ENCODE measurements at regions not wholly inside any gene's neighbourhood (a gene's known extent, or its start where the extent isn't known, plus 50 kb on each side); places are given as distances from the start of the nearest gene placed in this dataset.
A peak's percentile ranks its signal among the peaks of the same experiment; 100 is the strongest.

DNA sequence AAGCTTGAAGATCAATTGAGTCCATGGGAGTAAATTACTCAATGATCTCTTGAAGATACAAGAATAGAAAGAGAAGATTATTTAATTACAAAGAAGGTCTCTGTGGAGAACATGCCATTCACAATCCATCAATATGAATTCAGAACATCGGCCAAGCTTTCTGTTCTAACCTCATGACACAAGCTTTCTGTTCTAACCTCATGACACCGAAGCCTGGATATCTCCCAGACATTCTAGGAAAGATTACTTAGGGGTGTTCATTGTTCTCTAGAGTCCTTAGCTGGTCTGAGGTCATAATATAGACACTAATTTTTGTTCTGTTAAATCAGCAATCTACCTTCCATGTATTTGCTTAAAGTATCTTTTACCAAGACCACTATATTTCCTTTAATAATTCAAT, 95.5 kb downstream of the RDH14 start:
- peak; percentile 9 for DNase-seq

DNA sequence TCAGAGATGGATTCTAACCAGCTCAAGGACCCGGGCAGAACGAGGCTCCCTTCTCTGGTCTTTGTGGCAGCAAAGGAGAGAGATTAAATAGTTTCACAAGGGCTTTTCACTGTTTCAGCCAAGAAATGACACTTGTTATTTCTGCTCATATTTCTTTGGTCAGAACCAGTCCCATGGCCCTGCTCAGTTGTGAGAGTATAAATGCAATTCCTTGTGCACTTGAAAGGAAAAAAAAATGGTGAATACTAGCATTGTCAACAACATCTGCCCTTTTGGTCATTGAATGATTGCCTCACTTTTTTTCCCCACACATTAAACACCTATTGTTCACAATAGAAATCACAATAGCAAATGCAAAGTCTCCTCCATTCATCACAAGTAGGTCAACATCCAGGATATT, 104.4 kb downstream of the RDH14 start:
- no peak for DNase-seq

DNA sequence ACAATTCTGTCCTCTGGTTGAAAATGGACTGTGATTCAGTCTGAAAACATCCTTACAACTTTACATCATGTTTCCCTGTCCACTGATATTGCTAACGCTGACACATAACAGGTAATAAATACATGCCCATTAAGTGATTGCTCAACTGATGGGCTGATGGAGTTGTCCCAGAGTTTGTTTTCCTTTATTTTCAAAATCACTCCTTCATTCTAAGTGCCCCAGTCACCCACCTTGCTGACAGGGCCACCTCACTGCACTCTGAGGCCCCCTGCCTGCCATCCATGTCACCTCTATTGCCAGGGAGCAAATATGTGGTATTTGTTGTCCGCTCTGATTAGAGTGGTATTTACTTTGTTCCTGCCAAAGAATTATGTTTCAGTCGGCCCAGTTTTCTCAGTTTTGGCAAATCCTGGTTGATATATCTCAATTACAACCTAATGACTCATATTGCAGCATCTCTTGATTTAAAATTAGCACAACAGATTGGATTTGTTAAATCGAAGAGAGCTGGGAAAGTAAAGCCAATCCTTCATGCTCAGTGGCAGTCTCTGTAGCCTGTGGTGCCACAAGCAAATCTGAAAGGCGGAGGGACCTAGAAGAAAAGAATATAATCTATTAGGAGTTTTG, 105.1 kb downstream of the RDH14 start:
- no peak for DNase-seq

DNA sequence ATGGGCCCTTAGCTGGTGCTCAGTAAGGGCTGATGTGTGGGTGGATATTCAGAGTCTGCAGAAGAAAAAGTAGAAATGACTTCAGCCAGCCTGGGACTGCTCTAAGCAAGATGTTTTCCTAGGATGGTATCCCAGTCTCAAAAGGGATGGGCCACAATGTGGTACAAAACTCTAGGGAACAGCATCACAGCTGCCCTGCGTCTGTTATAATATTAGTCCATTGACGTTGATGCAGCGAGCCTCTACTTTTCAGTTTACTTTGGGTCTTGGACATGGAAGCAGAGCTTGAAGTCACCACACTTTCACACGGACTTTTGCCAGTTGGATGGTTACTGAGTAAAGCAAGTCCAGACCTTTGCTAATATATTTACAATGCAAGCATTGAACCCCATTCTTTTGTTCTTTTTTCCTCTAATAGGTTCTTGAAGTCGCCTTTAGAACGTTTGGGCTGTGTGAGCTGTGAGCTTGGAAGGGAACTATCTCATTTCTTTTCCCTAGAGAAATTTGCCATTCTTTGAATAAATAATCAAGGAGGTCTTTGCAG, 105.7 kb downstream of the RDH14 start:
- DNase-seq, result no peak

DNA sequence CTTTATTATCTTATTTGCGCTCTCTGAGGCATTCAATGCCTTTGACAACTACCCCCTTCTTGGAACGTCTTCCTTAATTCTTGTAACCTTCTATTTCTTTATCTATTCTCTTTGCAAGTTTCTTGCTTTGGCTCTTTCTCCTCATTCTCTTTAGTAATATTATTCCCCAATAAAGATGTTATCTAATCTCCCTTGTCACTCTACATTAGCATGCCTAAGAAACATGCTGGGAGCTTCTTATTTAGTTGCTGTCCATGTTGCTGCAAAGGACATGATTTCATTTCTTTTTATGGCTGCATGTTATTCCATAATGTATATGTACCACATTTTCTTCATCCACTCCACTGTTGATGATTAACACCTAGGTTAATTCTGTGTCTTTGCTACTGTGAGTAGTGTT, 113.7 kb downstream of the RDH14 start:
- DNase-seq, result no peak

DNA sequence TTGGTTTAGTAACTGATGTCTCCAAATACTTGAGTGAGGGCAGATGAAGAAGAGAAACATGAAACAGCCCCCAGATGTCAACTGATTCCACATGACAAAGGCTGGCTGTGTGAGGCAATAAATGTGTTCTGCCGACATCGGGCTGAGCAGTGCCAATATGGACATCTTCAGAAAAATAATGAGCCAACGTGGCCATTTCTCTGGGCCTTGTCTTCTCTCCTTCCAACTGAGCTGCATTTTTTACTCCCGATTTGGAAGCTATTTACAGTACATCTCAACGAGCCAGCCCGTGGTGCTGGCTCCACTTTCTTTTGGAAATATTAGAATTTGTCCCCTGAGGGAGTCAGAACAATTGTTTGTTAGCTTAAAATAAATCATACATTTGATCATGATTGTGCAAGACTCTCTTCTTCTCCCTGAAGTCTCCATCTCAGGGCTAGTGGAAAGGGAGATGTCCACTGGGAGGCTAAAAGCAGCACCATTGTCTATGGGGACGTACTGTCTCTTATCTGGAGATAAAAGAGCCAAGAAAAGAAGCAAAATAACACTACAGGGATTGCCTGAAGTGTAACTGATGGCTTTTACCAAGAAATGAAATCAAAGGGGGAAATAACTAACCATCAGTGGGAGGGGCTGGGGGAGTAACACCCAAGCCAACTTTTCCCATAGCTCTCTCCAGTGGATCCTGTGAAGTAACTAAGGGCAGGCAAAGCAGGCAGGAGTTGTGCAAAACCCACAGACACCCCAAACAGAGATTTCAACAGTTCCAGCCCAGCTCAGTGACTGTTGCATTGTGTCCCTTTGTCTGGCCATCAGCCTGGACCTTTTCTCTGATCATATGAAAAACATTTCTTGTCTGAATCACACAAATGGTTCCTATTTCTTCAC, 114.8 kb downstream of the RDH14 start:
- peak; percentile 55 for DNase-seq

DNA sequence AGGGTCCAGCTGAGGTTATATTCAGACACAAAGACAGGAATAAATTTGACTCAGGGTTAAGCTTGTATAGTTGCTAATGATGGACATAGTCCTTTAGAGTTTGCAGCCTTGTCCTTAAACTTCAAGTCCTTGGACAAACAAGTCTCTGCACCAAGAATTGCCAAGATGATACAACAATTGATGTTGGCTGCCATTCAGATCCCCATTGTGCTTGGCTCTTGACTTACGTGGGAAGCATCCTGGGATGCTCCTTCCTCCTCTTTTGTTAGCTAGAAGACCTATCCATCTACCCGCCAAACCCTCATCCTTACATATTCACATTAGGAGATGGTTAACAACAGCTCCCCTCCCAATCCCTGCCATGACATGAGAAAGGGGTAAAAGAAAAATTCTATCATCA, 115.6 kb downstream of the RDH14 start:
- no peak for DNase-seq

DNA sequence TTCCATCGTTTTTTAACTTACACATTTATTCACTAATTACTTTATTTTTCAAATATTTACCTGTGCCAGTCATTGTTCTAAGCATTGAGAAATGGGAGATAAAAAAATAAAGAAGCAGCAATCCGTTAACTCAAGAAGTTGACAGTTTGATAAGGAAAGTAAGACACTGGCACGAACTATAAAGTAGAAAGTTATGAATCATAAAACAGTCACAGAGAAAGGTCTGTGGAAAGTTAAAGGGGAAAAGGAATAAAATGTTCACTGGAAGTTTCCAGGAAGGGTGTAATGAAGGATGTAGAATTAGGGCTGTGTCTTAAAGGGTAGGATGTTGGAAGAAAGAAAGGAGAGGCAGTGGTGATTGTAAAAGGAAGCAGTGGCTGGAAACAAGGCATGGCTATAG, 118.9 kb downstream of the RDH14 start:
- peak; percentile 25 for DNase-seq

DNA sequence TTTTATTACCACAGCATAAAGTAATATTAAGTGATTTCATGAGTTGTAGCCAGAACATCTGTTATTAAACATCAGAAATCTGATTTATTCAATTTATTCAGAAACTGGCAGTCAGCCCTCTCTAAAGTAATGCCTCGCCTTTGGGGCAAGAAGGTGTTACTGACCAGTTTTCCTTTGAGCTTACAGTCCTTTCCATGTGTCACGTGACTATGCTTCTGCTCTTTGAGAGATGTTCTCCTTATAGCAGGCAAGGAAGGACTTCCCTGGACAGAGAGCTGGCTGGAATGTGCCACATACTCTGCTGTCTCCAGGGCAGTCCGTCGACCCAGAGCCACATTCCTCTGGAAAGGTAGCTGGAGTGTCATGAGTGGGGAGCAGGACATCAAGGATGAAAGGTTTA, 119.7 kb downstream of the RDH14 start:
- no peak for DNase-seq

DNA sequence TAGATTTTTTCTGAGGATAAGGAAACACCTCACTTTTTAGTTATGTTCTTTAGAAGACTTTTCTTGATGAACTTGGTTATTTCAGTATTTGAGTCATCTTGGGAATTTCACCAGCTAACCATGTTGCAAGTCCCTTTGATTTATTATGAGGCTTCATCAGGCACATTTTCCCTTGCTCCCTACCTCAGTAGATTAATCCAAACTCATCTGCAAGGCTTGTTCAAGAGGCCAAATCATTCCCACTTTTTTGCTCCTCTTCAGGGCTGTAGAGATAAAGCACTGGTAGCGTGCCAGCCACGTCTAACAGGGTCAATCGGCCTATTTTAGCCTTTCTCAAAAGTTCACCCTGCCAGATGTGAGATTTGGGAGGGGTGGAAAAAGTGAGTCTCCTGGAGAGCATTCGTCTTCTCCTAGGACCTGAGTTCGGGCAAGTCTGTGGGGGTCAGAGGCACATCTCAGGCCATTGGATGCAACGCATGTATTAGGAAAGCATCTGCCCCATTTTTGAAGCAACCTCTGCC, 120.3 kb downstream of the RDH14 start:
- DNase-seq, result no peak

DNA sequence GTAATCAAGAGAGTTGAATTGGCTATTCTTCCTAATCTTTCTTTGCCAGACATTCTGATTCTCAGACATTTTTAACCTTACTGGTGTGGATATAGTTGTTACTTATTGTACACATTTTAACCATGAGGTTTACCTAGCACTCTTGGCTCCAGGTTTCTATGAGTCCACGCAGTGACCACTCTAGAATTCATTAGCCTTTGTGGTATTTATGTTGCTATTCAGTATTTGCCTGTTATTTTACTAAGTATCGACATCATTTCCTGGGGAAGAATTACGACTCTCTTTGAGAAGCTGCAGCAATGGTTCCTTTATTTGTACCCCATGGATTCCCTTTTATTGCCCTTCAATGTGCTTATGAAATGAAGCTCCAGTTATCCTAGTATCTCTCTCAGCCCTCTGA, 120.7 kb downstream of the RDH14 start:
- DNase-seq, result no peak

DNA sequence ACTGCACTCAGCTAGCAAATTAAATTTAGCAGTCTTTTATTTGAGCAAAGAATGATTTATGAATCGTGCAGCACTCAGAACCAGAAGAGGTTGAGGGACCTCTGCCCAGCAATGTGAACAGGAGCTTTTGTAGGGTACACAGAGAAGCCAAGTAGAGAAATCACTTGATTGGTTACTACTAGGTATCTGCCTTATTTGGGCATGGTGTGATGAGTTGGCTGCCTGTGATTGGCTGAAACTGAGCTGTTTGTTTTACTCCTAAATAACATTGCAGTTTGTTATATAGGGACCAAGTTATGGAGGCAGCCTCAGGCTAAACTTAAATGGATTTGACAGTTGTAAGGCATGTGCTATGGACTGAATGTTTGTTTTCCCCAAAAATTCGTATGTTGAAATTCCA, 122.5 kb downstream of the RDH14 start:
- DNase-seq, result no peak

DNA sequence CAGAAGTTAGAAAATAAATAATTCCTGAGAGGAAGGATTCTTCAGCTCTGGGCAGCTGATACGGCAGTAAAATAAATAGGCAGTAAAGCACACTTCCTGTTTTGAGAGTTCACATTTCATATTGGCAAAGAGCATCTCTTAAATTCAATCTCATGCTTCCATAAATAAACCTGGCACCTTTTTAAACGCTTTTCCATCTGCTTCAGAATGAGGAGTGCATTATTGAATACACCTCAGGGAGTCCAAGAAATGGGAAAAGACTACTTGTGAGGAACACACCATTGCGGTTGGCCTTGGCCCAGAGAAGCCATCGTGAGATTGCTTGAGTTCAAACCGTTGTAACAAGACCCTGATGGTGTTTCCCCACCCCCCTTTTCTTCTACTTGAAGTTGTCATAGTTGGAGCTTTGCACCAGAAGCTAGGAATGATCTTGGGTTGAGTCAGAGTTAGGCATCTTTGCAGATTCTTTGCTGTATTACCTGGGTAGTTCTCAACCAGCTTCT, 123.9 kb downstream of the RDH14 start:
- no peak for DNase-seq

DNA sequence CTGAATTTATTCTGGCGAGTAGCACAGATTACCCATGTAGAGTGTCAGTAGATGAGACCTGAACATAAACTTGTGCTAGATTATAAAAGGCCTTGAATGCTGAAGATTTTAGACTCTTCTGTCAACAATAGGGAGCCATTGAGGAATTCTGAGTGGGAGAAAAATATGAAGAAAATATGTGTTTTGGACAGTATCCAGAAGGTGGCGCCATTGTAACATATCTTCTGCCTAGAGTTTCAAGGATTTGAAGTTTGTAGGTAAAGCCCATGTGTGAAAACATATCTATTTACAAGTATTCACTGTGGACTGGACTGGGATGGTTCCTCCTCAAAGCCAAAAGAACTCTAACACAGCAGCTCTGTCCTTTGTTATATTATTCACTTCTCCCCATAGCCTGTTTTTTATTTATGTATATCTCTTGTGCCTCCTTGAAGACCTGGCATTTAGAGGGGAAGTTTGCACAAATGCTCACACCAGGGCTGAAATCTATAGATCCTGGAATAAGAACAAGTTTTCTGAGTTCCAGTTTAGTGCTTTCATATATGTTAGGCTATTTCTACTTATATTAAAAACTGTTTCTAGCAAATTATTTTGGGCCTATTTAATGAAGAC, 124.9 kb downstream of the RDH14 start:
- DNase-seq, result peak; percentile 80

DNA sequence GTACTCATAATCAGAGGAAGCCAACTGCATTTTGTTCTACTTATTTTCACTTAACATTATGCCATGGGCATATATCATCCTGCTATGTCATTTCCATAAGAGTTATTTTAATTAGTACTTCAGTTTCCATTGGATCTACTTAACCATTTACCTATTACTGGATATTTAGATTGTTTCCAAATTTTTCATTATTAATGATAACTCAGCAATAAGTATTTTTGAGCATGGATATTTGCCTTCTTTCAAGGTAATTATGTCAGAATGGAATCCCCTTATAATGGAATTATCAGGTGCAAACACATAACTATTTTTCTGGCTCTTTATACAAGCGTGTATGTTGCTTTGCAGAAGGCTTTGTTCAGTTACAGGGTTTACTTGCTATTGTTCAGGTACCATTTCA, 126.6 kb downstream of the RDH14 start:
- no peak for DNase-seq

DNA sequence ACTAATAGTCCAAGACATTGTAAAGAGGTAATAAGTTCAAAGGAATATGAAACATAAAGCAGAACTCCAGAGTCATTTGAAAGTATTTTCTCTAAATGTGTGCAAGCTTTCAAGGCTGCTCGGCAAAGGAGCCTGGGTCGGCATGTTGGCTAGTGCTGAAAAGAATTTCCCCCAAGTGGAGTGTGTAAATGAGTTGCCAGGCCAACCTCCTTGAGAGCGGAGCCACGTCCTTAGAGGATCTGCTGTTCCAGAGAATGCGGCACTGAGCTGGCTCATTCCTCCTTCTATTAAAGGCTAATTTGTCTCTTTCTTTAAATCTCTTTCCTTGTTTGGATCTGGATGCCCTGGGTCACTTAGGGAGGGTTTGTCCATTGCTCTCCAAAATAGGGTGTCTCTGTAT, 127.5 kb downstream of the RDH14 start:
- no peak for DNase-seq

DNA sequence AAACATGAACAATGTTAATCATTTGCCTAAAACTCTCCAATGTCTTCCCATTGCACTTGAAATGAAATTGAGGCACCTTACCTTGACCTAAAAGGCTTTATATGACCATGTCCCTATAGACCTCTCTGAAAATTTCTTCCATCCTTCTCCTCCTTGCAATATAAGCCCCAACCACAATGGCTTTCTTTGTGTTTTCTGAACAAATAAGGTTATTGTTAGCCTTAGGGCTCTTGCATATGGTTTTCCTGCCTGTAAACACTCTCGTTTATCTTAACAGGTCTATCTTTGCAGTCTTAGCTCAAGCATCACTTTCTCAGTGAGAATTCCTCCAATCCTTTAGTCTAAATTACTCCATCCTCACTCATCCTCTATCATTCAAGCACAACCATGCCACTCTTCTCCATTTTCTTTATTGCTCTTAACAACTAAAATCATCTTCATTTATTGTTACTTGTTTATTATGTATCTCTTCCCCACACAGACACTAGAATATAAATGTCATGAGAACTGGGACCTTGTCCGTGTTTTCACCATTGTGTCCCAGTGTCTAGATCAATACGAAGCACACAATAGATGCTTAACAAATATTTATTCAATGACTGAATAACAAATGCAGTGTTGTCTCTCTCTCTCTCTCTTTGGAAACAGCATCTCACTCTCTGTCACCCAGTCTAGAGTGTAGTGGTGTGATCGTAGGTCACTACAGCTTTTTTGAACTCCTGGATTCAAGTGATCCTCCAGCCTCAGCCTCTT, 129.3 kb downstream of the RDH14 start:
- no peak for DNase-seq

DNA sequence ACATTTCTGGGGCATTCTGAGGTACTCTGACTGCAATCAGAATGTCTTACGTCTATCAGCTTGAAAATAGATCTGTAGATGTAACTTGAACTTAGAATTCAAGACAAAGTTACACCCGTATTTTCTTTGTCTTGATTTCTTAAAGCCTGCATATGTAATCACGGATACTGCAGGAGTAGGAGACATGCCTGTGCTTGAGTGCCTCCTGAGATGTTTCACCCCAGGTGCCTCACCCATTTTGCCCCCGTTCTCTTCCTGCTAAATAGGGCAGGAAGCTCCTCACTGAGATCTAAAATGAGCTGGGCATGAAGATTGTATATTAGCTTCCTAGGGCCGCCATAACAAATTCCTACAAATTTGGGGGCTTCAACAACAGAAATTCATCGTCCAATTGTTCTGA, 131.9 kb downstream of the RDH14 start:
- no peak for DNase-seq

DNA sequence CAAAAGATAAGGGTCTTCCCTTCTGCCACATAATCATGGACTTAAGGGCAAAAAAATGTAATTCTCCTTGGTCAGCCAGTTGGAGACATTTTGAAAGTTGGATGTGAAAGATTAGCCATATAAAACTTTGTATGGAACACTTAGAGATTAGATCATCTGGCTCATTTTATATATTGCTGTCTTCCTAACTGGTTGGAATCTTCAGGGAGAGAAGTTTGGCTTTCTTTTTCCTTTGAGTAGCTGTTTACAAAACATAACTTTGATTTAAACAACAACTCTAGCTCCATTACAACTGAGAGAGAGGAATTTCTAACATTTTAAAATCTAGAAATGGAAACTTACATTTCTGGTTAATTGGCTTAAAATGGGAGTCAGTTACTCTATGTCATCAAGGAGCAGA, 132.7 kb downstream of the RDH14 start:
- DNase-seq, result no peak

DNA sequence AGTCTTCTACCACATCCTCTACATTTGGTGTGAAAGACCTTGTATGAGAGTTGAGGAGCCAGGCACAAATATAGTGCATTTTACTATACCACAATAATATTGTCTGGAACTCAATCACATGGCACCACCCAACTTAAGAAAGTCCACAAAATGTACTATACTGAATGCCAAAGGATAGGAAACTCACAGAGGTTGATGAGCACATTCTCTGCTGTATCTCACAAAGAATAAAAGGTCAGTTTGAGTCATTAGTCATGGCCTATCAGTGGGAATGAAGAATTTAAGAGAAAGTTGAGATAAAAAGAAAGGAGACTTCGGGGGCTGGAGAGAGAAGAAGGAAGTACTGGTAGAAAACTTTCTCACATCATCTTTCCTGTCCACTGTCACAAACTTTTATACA, 134.3 kb downstream of the RDH14 start:
- peak; percentile 8 for DNase-seq

DNA sequence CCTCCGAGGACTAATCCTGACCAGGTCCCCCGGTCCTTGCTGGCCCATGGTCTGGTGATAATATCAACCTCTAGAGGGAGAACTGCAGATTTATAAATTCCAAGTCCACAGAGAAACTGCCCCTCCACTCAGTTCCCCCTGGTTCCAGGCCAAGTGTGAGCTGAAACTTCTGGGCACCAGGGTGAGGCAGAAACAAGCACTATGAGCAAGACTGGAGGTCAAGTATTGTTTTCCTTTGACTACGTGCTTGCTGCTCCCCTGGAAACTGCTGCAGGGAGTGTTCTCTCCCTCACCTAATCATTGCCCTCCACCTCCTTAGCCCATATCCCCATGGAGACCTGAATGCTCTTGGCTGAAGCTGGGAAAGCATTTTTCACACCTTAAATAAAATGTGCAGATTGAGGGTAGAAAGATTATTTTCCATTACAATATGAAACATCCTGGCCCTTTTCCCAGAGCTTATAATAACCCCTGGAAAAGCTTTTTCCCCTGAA, 135.2 kb downstream of the RDH14 start:
- DNase-seq, result no peak

DNA sequence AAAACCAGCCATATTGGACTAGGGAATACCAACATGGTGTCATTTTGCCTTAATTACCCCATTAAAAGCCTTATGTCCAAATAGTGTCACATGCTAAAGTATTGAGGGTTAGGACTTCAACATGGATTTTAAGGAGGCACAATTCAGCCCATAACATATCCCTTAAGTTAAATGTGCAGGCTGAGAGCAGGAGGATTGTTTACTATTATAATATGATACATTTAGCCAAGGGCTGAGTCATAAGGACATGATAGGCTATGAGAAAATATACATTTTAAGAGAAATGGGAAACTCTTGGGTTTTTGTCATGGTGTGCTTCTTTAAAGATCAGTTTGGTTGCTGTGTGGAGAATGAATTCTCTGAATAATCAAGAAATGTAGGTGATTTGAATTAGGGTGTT, 136.8 kb downstream of the RDH14 start:
- no peak for DNase-seq
